ENCODE measurements at regions not wholly inside any gene's neighbourhood (a gene's known extent, or its start where the extent isn't known, plus 50 kb on each side); places are given as distances from the start of the nearest gene placed in this dataset.

- 89 to 92% (median 90%) methylated on average over 24 to 25 of the region's 25 CpGs for WGBS, 4 donors
- H3K27ac ChIP-seq, result no peak overlapping the region
- H3K9me3 ChIP-seq (replicated peaks in 1 of 3), result no peaks in the 10 kb centered on the region
- intact Hi-C loops (cut with DNase I), result no loop called here
- DNase-seq, result peak in 1 of 7 donors; percentile 31
- no peak overlapping the region for H3K4me3 ChIP-seq
- TF ChIP-seq POLR2A (IDR thresholded peaks at IDR 0.05), result no peak
- TF ChIP-seq, protein P1, sequence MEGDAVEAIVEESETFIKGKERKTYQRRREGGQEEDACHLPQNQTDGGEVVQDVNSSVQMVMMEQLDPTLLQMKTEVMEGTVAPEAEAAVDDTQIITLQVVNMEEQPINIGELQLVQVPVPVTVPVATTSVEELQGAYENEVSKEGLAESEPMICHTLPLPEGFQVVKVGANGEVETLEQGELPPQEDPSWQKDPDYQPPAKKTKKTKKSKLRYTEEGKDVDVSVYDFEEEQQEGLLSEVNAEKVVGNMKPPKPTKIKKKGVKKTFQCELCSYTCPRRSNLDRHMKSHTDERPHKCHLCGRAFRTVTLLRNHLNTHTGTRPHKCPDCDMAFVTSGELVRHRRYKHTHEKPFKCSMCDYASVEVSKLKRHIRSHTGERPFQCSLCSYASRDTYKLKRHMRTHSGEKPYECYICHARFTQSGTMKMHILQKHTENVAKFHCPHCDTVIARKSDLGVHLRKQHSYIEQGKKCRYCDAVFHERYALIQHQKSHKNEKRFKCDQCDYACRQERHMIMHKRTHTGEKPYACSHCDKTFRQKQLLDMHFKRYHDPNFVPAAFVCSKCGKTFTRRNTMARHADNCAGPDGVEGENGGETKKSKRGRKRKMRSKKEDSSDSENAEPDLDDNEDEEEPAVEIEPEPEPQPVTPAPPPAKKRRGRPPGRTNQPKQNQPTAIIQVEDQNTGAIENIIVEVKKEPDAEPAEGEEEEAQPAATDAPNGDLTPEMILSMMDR (IDR thresholded peaks at IDR 0.05), result no peak
- no peaks in the 10 kb centered on the region for H3K36me3 ChIP-seq (replicated peaks in 1 of 2)
- no peaks in the 10 kb centered on the region for H3K27me3 ChIP-seq
- no peaks in the 10 kb centered on the region for H3K4me1 ChIP-seq (replicated peaks in 1 of 2)
Measured at GRCh38 chr2:2572393-2573204, 241.5 kb upstream of the MYT1L start.

DNA sequence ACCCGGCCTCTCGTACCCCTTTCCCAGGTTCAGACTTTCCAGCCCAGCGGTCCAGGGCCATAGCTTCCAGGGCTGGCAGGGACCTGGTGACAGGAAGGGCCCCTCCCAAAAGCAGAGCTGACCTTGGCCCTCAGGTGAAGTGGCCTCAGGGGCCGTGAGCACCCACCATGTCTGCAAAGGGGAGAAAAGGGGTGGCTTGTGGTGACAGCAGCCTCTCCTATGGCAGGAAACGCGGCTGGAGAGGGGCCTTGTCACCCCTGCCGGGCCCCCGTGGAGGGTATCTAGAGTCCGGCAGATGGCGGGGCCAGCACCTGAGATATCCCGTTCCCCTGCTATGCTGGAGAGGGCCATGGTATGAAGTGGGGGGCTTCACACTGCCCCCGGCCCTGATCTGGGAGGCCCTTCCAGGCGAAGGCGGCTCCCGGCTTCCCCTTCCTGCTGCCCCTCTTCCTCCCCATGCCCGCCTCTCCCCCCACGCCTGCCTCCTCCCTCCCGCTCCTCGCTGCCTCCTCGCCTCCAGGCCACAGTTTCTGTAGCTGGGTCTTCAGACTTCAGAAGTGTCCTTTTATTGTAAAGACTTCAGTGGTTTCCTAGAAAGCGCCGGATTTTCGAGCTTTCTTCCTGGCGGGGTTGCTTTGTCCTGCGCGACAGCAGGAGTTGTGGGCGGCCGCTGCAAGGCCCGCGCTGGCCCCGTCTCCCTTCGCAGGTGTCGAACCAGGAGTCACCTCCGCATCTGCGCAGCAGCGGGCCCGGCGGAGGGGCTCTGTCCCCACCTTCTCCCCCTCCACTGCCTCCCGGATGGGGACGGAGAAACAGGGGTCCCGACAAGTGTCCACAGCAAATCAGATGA lies 240.5 kb upstream of the MYT1L start:
- H3K4me1 ChIP-seq (replicated peaks in 1 of 2), result no peaks in the 10 kb centered on the region
- H3K27me3 ChIP-seq, result no peaks in the 10 kb centered on the region
- H3K27ac ChIP-seq, result no peak overlapping the region
- WGBS, 4 donors, result 90 to 96% (median 92%) methylated on average over 35 to 41 of the region's 41 CpGs
- H3K9me3 ChIP-seq (replicated peaks in 1 of 3), result no peaks in the 10 kb centered on the region
- intact Hi-C loops (cut with DNase I), result no loop called here
- H3K36me3 ChIP-seq (replicated peaks in 1 of 2), result no peaks in the 10 kb centered on the region
- no peak overlapping the region for H3K4me3 ChIP-seq
- DNase-seq, result peak in 1 of 7 donors; percentile 21
- TF ChIP-seq POLR2A (IDR thresholded peaks at IDR 0.05), result no peak
- TF ChIP-seq, protein P1 (IDR thresholded peaks at IDR 0.05), result no peak

GRCh38 chr2:2570871-2571270 lies 239.8 kb upstream of the MYT1L start:
- 91 to 100% (median 93%) methylated on average over 1 to 5 of the region's 5 CpGs; no CpG with 5 or more reads in 1 of the 4 donors for WGBS, 4 donors
- H3K4me1 ChIP-seq (replicated peaks in 1 of 2), result no peaks in the 10 kb centered on the region
- no peaks in the 10 kb centered on the region for H3K27me3 ChIP-seq
- H3K9me3 ChIP-seq (replicated peaks in 1 of 3), result no peaks in the 10 kb centered on the region
- TF ChIP-seq, protein P1 (IDR thresholded peaks at IDR 0.05), result no peak
- TF ChIP-seq POLR2A (IDR thresholded peaks at IDR 0.05), result no peak
- H3K36me3 ChIP-seq (replicated peaks in 1 of 2), result no peaks in the 10 kb centered on the region
- DNase-seq, result no peak
- intact Hi-C loops (cut with DNase I), result no loop called here
- H3K27ac ChIP-seq, result no peak overlapping the region
- no peak overlapping the region for H3K4me3 ChIP-seq

GRCh38 chr2:2570360-2570759 lies 239.3 kb upstream of the MYT1L start:
- TF ChIP-seq, protein P1 (IDR thresholded peaks at IDR 0.05), result no peak
- TF ChIP-seq POLR2A (IDR thresholded peaks at IDR 0.05), result no peak
- Histone ChIP-seq H3K4me3 (no peak overlapping the region), H3K27me3 (no peaks in the 10 kb centered on the region), H3K4me1 (replicated peaks in 1 of 2) (no peaks in the 10 kb centered on the region), H3K36me3 (replicated peaks in 1 of 2) (no peaks in the 10 kb centered on the region), H3K9me3 (replicated peaks in 1 of 3) (no peaks in the 10 kb centered on the region), H3K27ac (no peak overlapping the region)
- peak in 1 of 7 donors; percentile 39 for DNase-seq
- 81 to 92% (median 88%) methylated on average over 10 to 11 of the region's 11 CpGs for WGBS, 4 donors
- intact Hi-C loops (cut with DNase I), result no loop called here
